ENCODE measurements at regions not wholly inside any gene's neighbourhood (a gene's known extent, or its start where the extent isn't known, plus 50 kb on each side); places are given as distances from the start of the nearest gene placed in this dataset.
"Not testable (repeated sequence)": the region's sequence is repeated elsewhere in the genome, so short reads cannot be mapped to it uniquely, and the experiment has no call there.

DNA sequence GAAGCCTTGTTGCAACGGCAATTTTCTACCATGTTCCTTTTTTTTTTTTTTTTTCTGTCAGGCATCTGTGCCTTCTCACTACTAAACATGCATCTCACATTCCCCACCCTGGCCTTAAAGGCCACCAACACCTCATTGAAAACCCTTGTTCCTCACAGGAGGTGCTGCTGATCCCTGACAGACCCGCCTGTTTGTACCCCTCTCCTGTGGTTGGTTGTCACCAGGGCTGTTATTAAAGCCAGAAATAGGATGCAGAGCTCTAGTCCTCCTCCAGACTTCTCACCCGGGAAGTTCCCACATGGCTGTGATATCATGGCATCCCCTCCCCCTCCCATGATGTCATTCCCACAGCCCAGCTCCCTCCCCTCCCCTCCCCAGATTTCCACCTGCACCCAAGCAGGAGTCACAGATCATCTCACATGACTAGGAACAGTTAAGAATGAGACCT is 302.8 kb upstream of the NCAM1 start:
- no peak for ATAC-seq

DNA sequence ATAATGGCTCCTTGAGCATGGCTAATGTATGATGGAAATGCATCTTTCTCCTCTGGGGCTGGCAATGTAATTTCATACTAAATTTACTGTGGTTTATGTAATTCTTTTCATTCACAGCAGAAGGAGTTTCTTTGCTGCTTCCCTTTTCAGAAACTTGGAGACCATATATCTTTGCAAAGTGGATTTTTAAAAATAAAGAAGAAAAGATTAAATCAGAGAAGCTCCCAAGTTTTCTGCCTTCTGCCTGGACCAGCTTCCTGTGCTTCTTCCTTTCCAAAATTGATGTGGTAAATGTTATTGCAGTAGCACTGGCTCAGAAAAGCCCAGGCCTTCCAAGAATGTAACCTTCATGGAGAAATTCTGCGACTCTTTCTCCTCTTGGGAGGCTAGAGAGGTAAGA is 300.1 kb upstream of the NCAM1 start:
- no peak for ATAC-seq

DNA sequence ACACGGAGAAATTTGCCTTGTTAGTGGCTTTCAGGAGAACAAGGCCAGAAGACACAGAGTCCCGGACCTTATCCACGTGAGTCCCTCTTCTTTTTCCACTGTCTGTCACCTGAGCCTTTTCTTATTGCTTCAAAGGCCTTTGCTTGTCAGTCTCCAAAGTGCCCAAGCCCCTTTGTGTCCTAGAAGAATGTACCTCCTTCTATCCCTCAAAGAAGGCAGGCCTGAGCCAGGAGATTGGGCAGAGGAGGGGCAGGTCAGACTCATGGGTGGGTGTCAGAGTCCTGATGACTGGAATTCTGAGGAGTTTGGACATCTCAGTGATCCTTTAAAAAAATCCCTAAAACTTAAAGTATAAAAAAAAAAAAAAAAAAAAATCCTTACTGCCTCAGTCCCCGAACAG is 299.6 kb upstream of the NCAM1 start:
- ATAC-seq = no peak

DNA sequence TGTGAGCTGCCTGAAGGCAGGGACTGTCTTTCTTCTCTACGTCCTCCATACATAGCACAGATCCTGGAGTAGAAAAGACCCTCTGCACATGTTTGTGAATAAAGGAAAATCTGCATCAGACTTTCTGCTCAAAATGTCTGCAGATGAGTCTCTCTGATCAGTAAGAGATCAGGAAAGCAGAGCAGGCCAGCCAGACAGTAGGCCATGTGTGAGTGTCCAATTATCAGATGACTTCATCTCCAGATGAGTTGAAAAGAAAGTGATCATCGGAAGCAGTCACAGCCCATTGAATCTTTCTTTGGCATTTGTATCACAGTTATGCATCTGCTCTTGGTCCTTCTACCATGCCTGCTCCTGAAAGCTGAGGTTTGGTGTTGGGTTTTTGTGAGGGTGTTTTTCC is 298.7 kb upstream of the NCAM1 start:
- no peak for ATAC-seq

DNA sequence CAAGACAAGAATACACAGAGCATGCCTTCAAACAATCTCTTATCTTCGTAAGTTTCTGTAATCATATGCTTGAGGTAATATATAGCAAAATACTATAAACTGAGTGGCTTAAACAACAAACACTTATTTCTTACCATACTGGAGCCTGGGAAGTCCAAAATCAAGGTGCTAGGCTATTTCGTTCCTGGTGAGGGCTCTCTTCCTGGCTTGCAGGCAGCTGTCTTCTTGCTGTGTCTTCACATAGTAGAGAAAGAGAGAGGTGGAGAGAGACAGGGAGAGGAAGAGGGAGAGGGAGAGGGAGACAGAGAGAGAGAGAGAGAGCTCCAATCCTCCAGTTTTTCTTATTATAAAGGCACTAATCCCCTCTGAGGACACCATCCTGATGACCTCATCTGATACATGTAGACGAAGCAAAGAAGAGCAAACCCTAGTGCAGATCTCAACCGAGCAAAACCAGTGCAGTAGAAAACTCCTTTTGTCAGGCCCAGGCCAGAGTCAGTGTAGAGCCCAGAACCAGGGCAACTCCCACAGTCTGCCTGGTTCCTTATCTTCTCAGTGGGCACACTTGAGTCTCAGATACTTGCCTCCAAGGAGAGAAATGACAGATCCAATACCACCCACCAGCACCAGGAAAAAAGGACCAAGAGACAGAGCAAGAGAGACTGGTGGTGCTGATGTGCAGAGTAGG is 297.1 kb upstream of the NCAM1 start:
- ATAC-seq = no peak

DNA sequence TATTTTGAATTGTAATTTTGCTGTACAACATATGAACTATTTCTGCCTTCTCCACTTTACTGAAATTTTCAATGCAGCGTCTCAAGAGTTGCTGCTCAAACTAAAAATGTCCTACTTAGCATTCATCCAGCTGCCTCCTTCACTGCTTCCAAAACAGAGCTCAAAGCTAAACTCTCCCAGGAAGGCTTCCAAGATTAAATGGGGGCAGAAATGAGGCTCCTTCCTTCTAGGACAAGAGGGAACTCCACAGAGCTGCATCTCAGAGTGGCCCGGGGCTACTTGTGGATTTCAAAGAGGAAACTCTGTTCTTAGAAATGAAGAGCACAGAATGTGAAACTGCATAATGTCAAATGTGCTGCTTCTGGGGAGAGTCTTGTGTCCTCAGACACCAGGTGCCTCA is 295.9 kb upstream of the NCAM1 start:
- ATAC-seq = no peak

DNA sequence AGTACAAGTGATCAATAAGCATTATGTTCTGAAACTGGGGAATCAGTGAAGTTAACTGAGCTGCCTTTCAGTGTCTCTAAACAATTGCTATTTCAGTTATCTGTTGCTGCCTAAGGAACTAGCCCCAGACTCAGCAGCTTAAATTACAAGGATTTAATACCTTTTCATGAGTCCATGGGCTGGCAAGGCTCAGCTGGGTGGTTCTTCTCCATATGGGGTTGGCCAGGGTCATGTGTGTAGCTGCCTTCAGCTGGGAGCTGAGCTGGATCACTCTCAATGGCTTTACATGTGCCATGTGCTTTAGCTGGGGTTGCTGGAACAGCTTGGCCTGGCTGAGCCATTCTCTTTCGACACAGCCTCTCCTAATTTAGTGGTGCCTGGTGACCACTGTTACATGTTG is 295.0 kb upstream of the NCAM1 start:
- ATAC-seq = no peak

DNA sequence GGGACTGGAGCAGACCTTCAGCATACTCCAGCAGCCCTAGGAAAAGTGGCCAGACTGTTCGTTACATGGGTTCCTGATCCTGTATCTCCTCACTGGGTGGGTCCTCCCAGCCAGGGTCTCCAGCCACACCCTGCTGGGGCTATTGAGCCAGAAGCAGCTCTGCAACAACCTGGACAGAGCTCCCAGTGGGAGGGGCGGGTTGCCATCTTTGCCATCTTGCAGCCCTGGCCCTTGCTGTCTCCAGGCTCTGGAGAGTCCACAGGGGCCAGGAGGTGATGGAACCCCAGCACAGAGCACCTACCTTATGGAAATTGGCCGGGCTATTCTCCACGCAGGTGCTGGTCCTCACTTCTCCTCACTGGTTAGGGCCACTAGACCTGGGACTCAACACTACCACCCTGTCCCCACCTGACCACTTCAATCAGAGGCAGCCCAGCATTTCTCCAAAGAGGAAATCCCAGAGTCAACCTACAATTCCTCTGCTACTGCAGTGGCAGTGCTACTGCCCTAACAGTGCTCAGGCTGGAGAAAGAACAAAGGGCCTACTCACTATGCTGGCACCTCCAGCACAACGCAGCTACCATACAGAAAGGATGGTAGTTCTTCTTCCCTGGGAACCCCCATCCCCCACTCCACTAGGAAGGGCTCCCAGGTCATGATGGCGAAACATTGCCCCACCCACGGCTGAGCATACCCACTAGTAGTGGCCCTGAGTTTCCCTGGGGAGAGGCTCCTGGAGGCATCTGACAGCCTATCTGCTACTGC is 290.2 kb upstream of the NCAM1 start:
- ATAC-seq = no peak

DNA sequence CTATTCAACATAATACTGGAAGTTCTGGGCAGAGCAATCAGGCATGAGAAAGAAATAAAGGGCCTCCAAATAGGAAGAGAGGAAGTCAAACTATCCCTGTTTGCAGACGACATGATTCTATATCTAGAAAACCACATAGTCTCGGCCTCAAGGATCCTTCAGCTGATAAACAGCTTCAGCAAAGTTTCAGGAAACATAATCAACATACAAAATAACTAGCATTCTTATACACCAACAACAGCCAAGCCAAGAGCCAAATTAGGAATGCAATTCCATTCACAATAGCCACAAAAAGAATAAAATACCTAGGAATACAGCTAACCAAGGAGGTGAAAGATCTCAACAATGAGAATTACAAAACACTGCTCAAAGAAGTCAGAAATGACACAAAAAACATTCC is 287.8 kb upstream of the NCAM1 start:
- not testable (repeated sequence) for ATAC-seq

DNA sequence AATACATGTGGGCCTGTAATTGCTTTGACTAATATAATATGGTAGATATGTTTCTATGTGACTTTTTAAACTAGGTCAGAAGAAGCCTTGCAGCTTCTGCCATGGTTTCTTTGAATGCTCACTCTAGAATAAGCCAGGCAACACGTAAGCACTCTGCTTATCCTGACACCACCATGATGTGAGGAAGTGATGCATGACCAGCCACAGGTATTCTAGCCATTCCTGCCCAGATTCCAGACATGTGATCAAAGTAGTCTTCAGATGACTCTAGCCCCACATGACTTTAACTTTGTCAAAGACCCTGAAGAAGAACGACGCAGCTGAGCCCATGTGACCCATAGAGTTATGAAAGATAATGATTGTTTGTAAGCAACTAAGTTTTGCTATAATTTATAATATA is 276.1 kb upstream of the NCAM1 start:
- ATAC-seq = no peak

DNA sequence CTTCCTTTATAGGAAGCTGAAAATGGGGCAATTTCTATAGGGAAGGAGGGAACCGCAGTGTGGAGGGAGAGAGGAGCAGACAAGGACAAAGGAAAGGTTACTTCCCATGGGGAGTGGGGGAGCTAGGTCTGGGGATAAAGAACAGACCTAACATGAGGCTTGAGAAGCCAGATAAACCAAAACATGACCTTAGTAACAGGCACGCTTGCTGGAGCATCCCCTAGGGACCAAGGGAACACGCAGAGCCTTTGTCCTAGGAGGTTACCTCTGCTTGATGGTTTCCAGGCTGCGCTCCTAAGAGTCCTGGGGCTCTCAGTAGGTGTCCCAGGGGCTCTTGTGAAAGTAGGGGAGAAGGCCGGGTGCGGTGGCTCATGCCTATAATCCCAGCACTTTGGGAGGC is 271.4 kb upstream of the NCAM1 start:
- no peak for ATAC-seq

DNA sequence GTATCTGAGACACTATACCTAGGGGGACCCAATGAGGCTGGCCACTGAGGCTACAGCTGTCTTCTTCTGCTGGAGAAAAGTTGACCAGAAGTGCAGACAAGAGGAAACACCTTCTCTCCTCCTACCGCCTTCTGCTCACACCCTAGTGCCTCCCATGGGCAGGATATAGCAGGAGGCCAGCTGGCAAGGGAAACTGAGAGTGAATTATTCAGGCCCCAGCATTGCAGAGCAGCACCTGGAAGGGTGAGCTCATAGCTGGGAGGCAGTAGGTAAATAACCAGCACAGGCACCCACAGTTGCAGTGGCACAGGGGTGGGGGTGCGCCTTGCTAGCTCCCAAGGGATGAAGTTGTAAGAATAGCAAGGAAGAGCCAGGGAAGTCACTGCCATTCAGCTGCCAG is 267.4 kb upstream of the NCAM1 start:
- ATAC-seq = no peak

DNA sequence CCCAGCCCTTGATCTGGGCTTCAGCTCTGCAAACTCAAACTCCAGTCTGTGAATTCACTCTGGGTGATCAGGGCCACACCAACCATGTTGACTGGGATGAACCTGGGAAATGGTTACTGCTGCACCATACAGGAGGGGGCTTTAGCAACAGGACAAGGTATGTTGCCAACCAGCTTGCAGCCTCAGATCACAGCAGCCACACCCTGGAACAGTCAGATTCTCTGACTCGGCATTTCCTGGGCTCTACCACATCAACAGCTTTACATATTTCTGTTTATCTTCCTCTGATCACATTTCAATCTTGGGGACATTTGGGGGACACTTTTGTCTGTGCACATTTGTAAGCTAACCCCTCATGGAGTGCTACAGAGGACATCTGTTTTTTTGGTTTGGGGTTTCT is 267.0 kb upstream of the NCAM1 start:
- no peak for ATAC-seq

DNA sequence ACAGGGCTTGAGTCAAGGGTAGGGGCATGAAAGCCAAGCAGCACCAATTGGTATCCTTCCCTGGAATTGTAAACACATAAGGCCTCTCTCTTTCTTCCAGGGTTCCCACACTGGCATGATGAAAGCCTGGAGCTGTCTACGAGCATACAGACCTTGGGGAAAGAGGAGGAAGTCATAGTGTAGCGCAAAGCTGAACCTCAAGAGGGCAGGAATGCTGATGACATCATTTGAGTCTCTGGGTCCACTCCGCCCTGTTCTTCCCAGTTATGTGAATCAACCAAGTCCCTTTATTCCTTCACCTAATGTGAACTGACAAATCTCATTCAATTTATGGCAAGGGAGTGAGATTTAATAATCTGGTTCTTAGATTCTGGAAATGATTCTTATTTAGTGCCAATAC is 266.4 kb upstream of the NCAM1 start:
- no peak for ATAC-seq

DNA sequence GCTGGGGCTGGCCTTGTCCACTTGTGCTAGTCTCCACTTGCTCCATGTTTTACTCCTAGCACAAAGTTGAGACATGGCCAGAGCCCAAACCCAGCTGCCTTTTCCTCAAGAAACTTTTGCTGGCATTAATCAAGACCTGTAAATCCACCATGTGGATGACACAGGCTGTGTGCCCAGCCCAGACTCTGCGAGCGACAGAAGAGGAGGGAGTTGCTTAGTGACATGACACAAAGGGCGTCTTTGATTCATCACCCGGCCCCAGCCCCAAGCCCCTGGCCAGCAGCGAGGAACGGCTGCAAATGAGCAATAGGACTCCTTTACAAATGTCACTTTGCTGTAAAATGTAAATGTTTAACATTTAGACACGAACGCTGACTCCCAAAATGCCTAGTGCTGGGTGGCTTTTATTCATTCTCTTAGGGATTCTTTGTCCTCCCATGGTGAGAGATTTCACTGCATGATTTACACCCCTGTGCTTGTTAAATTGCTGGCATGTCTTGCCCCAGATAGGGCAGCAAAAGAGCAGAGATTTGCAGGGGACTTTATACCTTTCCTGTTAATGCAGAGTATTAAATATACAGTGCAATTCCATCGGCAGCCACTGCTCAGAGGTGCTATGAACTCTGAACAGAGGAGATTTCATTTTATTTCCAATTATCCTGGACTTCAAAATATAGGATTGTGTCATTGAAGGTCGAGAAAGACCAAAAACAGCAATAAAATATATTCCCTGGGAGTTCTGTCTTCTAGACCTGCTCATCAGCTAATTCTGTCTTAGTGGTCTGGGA is 263.6 kb upstream of the NCAM1 start:
- no peak for ATAC-seq

DNA sequence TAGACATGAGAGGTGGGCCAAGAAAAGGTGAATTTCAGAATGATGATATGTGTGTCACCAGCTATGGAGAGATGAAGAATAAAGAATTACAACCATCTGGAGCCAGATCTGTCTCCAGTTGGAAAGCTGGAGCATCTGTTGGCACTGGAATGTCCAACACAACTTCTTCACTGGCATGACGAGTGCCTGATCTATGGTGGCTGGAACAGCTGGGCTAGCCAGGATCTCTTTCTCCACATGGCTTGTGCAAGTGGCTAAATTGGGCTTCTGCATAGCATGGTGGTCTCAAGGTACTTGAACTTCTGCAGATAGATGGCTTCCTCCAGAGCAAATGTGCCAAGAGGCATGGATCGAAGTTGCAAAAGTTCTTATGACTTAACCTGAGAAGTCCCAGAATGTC is 256.1 kb upstream of the NCAM1 start:
- no peak for ATAC-seq

DNA sequence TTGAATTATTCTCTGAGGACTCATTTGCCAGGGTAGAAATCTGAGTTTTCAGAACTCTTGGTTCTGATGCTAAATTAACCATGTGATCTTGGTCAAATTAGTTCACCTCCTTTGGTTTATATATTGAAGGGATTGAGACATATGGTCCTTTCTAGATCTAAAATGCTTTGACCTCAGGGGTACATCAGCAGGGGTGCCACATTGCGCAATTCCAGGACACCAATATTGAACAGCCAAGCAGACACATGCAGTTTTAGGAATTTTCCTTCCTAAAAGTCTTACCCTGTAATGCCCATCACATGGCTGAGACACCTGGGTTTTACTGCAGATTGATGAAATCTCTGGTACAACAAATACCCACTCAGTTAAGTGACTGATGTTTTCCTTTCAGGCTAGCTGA is 254.4 kb upstream of the NCAM1 start:
- ATAC-seq = no peak

DNA sequence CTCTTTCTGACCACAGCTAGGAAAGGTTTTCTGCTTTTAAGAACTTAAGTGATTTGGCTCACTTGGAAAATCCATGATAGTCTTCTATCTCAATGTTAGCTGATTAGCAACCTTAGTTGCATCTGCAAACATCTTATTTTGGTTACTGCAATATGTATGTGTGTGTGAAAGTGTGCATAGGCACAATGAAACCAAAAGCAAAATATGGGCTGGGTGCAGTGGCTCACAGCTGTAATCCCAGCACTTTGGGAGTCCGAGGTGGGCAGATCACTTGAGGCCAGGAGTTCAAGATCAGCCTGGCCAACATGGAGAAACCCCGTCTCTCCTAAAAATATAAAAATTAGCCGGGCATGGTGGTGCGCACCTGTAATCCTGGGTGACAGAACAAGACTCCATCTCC is 246.9 kb upstream of the NCAM1 start:
- ATAC-seq = not testable (repeated sequence)

DNA sequence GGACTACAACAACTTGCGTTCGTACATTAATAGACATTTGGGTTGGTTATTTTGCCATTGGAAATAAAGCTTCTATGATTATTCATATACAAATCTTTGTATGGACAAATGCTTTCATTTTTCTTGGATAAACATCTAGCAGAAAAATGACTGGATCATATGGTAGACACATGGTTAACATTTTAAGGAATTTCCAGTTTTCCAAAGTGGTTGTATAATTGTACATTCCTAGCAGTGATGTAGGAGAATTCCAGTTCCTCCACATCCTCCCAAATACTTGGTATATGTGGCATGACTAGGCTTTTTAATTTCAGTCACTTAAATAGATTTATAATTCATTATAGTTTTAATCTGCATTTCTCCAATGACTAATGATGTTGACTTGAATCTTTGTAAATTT is 246.2 kb upstream of the NCAM1 start:
- no peak for ATAC-seq

DNA sequence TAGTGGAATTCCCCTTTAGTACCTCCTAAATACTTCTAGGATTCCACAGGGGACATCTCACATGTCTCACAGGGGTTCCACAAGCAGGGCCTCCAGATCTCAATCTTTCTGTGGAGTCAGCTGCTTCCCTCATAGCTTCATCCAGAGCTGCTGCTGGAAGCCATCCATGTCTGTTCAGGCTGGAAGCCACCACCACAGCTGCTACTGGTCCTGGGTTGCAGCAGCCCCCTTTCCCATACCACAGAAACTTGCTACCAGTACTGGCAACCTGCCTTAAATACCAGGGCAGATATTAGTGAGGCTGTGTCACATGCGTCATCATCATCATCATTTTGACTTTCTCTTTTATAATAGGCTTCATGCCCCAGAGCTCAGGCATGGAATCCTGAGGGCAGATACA is 242.7 kb upstream of the NCAM1 start:
- ATAC-seq = no peak

DNA sequence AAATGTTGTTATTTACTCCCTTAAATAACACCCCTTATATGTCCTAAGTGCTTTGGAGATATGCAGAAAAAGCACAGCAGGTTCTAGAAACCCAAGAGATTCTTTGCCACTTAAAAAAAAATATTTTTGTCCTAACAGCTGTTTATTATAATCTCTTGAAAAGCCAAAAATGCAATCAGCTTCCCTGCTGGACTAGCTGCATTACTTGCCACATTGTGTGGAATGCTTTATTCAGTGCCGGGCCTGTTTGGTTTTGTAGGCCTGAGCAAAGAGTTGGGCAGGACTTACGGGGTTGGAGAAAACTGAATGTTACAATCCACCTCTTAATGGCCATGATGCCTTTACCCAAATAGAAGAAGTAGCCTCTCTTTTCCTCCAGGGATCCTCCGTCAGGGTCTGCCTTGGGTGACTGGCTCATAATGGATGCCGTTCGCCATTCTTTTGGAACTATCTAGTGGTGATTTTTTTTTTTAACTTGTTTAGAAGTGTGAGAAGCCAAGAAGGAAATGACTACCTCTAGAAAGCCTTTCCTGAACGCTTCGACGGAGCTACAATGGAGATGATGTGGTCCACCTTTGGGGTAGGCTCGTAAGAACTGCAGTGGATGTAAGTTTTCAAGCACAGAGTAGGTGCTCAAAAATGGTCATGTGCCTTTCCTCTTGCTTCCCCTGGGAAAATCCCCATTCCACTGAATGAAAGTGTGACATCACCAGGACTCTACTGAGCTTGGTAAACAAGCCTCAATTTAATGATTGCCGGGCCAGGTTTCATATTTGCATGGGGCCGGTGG is 241.3 kb upstream of the NCAM1 start:
- ATAC-seq = no peak

DNA sequence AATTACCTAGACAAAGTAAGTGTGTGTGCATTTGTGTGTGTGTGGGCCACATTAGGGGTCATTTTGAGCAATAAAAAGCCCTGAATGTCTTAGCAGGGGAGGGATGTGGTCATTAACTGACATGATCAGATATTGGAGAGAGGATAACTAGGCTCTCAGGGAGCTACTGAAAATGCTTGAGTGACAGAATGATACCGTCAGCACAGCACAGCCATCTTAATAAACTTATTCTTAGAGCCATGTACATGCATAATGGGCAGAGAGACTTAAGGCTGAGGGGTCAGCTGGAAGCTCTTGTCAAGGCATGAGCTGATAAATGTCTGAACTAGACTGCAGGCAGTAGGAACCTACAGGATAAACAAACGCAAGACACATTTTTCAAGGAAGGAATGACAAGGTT is 239.1 kb upstream of the NCAM1 start:
- ATAC-seq = no peak

DNA sequence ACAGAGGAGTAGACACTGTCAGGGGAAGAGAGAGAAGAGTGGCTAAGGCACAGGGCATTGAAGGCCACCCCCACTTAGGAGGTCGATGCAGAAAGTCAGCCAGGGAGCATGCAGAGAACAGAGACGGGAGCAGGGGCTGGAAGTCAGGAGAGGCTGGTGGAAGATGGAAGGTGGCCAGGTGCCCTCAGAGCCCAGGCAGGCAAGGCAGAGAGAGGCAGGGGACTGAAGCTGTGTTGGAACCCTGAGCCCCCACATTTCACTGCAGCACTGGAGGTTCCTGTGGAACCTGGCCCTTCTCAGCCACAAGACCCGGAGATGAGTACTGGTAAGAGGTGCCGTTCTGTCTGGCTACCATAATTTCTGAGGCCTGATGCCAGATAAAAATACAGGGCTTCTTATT is 238.3 kb upstream of the NCAM1 start:
- no peak for ATAC-seq
